Smooth muscle cell (in vitro differentiated cells): ENCODE measurements at regions not wholly inside any gene's neighbourhood (a gene's known extent, or its start where the extent isn't known, plus 50 kb on each side); places are given as distances from the start of the nearest gene placed in this dataset.

Experiments
- DNase-seq: peaks from one replicate; lab custom pipeline; 2025; ENCODE audit not compliant: unreplicated experiment; lab: John Stamatoyannopoulos, UW
- H2AFZ ChIP-seq: fragments of 200-600 bp; sonication (generic); 2 replicates; pipeline ENCODE4 v1.6.0; 2016; ENCODE audit warnings: antibody characterized with exemption, low read depth, mild to moderate bottlenecking
- H3F3A ChIP-seq: fragments of 200-600 bp; sonication (generic); 2 replicates; pipeline ENCODE4 v1.6.0; 2017; ENCODE audit warnings: antibody characterized with exemption, low read depth
- H3K27ac ChIP-seq: fragments of 200-600 bp; sonication (generic); 2 replicates; pipeline ENCODE4 v1.5.1; 2016; ENCODE audit warnings: low read depth, mild to moderate bottlenecking
- H3K27me3 ChIP-seq: fragments of 200-600 bp; sonication (generic); 2 replicates; pipeline ENCODE4 v1.6.1; 2016; ENCODE audit warnings: low read depth, mild to moderate bottlenecking
- H3K36me3 ChIP-seq: fragments of 200-600 bp; sonication (generic); 2 replicates; pipeline ENCODE4 v1.5.1; 2016; ENCODE audit warnings: low read depth
- H3K4me1 ChIP-seq: fragments of 200-600 bp; sonication (generic); 2 replicates; pipeline ENCODE4 v1.5.1; 2016; ENCODE audit warnings: low read depth
- H3K4me2 ChIP-seq: fragments of 200-600 bp; sonication (generic); 2 replicates; pipeline ENCODE4 v1.6.0; 2016; ENCODE audit warnings: mild to moderate bottlenecking
- H3K4me3 ChIP-seq: fragments of 200-600 bp; sonication (generic); 2 replicates; pipeline ENCODE4 v1.5.1; 2016; ENCODE audit warnings: mild to moderate bottlenecking
- H3K79me2 ChIP-seq: fragments of 200-600 bp; sonication (generic); 2 replicates; pipeline ENCODE4 v1.6.0; 2016; ENCODE audit warnings: low read depth, mild to moderate bottlenecking
- H3K9ac ChIP-seq: fragments of 200-600 bp; sonication (generic); 2 replicates; pipeline ENCODE4 v1.6.0; 2016; ENCODE audit warnings: low read depth
- H3K9me3 ChIP-seq: fragments of 200-600 bp; sonication (generic); replicated peaks from 2 replicates; pipeline ENCODE4 v1.5.1; 2016; ENCODE audit warnings: low read depth
- H4K20me1 ChIP-seq: fragments of 200-600 bp; sonication (generic); 2 replicates; pipeline ENCODE4 v1.6.0; 2016; ENCODE audit warnings: low read depth
- CTCF ChIP-seq: fragments of 200-600 bp; sonication (generic); IDR thresholded peaks from 2 replicates; pipeline ENCODE4 v1.5.1; 2017; ENCODE audit warnings: borderline replicate concordance, mild to moderate bottlenecking, antibody characterized with exemption; ENCODE audit not compliant: insufficient read depth, poor library complexity, severe bottlenecking
- WGBS: methylation state at CpG from one replicate; pipeline ENCODE4 v1.1.7; 2016; ENCODE audit warnings: low lambda C conversion rate; 5-methylcytosine and 5-hydroxymethylcytosine counted together

GRCh38 chr13:111611651-111612050, 291.2 kb downstream of the TEX29 start:
- H3K4me1 ChIP-seq, result no peaks in the 10 kb centered on the region
- 90% methylated on average over 6 of the region's 6 CpGs for WGBS
- TF ChIP-seq CTCF, result no peak
- H3K27ac ChIP-seq, result no peak overlapping the region
- H3K4me2 ChIP-seq, result no peak overlapping the region
- H3F3A ChIP-seq, result no peaks in the 10 kb centered on the region
- no peaks in the 10 kb centered on the region for H3K79me2 ChIP-seq
- H3K36me3 ChIP-seq, result no peaks in the 10 kb centered on the region
- no peaks in the 10 kb centered on the region for H3K9me3 ChIP-seq
- DNase-seq, result no peak
- no peak overlapping the region for H3K9ac ChIP-seq
- no peaks in the 10 kb centered on the region for H4K20me1 ChIP-seq
- H3K4me3 ChIP-seq, result no peak overlapping the region
- peaks cover 39% of the 10 kb centered on the region for H3K27me3 ChIP-seq
- no peak overlapping the region for H2AFZ ChIP-seq

- no peak for DNase-seq
- Histone ChIP-seq H4K20me1 (no peaks in the 10 kb centered on the region), H3K4me1 (no peaks in the 10 kb centered on the region), H3K79me2 (no peaks in the 10 kb centered on the region), H2AFZ (no peak overlapping the region), H3K4me3 (no peak overlapping the region), H3F3A (no peaks in the 10 kb centered on the region), H3K4me2 (no peak overlapping the region), H3K9ac (no peak overlapping the region), H3K27ac (no peak overlapping the region), H3K9me3 (no peaks in the 10 kb centered on the region), H3K27me3 (peaks cover 42% of the 10 kb centered on the region), H3K36me3 (no peaks in the 10 kb centered on the region)
- TF ChIP-seq CTCF, result no peak
- 92% methylated on average over 10 of the region's 10 CpGs for WGBS
Measured at GRCh38 chr13:111612886-111613285, 292.4 kb downstream of the TEX29 start.

GRCh38 chr13:111614009-111614408, 293.6 kb downstream of the TEX29 start:
- 89% methylated on average over 7 of the region's 7 CpGs for WGBS
- no peaks in the 10 kb centered on the region for H3K79me2 ChIP-seq
- no peaks in the 10 kb centered on the region for H3K36me3 ChIP-seq
- no peak overlapping the region for H2AFZ ChIP-seq
- no peaks in the 10 kb centered on the region for H3K4me1 ChIP-seq
- TF ChIP-seq CTCF, result no peak
- no peak overlapping the region for H3K4me3 ChIP-seq
- H3F3A ChIP-seq, result no peaks in the 10 kb centered on the region
- no peaks in the 10 kb centered on the region for H3K9me3 ChIP-seq
- DNase-seq, result no peak
- H3K9ac ChIP-seq, result no peak overlapping the region
- H3K4me2 ChIP-seq, result no peak overlapping the region
- H3K27me3 ChIP-seq, result peaks cover 34% of the 10 kb centered on the region
- H4K20me1 ChIP-seq, result no peaks in the 10 kb centered on the region
- H3K27ac ChIP-seq, result no peak overlapping the region

GRCh38 chr13:111614613-111615012, 294.2 kb downstream of the TEX29 start:
- Histone ChIP-seq H3K4me2 (no peak overlapping the region), H3K4me1 (no peaks in the 10 kb centered on the region), H4K20me1 (no peaks in the 10 kb centered on the region), H3K9ac (no peak overlapping the region), H3K27ac (no peak overlapping the region), H3K27me3 (peaks cover 33% of the 10 kb centered on the region), H3K36me3 (no peaks in the 10 kb centered on the region), H3K9me3 (no peaks in the 10 kb centered on the region), H3K79me2 (no peaks in the 10 kb centered on the region), H2AFZ (no peak overlapping the region), H3K4me3 (no peak overlapping the region), H3F3A (no peaks in the 10 kb centered on the region)
- DNase-seq, result no peak
- 86% methylated on average over 5 of the region's 5 CpGs for WGBS
- TF ChIP-seq CTCF, result no peak
